GM18861 (cell line): ENCODE measurements at regions not wholly inside any gene's neighbourhood (a gene's known extent, or its start where the extent isn't known, plus 50 kb on each side); places are given as distances from the start of the nearest gene placed in this dataset.

Experiments
- ATAC-seq: cut with Tn5 transposase; IDR thresholded peaks from one replicate; pipeline ENCODE4 v1.9.1; 2021; ENCODE audit not compliant: unreplicated experiment

DNA sequence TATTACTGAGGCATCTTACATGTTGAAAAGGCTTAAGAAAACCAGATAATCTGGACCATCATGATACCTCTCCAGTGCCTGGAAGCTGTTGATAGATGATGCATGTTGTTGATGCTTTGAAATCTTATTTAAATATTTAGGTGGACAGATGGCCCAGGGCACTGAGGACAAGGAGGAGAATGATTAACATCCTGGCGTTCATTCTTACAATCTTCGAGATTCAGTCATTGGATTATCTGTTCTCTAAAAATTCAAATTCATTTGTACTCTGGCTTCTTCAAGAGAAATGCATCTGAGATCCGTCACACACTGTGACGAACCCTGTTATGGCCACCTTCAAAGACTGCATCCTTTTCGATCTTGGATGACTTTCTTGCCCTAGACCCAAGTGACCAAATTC lies 121.3 kb upstream of the IGF1 start:
- ATAC-seq = no peak

- no peak for ATAC-seq
Observed at GRCh38 chr12:102596687-102597086, 116.3 kb upstream of the IGF1 start.

DNA sequence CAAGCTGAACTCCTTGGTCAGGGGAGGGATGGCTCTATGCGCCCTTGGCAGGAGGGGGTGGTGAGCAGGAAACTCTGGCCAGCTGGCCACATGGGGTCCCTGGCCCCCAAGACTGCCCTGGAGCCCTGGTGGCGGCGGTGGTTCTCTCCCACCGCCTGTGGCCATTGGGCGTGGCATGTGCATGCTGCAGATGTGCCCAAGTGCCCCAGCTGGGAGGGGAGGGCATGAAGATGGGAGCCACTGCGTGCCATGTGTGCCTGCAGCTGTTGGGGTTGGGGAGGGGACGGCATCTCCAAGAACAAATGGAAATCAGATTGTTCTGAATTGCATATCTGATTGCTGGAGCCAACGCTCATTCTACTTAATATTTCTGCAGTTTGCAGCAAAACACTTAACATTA lies 115.7 kb upstream of the IGF1 start:
- ATAC-seq = no peak

- ATAC-seq = no peak
Observed at GRCh38 chr12:102595315-102595714, 115.0 kb upstream of the IGF1 start.

DNA sequence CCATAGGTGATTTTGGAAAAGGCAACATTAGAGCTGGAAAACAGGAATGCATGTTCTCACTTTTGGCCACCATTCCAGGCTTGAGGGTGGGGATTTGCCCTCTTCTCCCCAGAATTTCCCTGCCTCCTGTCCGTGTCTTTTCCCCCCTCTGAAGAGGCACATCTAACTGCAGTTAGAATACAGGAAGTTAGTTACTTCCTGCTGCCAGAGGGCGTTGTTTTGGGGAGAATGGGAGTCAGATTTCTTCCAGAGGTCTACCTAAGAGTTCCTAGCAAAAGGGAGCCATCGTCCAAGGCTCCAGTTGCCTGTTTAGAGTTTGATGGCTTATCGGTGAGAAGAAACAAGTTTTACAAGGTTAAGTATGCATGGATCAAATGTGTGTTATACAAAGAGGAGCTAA lies 112.8 kb upstream of the IGF1 start:
- no peak for ATAC-seq

GRCh38 chr12:102592134-102592533 lies 111.8 kb upstream of the IGF1 start:
- ATAC-seq = no peak

GRCh38 chr12:102573237-102573636 lies 92.9 kb upstream of the IGF1 start:
- no peak for ATAC-seq

GRCh38 chr12:102571889-102572288 lies 91.5 kb upstream of the IGF1 start:
- ATAC-seq = no peak

GRCh38 chr12:102570256-102570655 lies 89.9 kb upstream of the IGF1 start:
- no peak for ATAC-seq

DNA sequence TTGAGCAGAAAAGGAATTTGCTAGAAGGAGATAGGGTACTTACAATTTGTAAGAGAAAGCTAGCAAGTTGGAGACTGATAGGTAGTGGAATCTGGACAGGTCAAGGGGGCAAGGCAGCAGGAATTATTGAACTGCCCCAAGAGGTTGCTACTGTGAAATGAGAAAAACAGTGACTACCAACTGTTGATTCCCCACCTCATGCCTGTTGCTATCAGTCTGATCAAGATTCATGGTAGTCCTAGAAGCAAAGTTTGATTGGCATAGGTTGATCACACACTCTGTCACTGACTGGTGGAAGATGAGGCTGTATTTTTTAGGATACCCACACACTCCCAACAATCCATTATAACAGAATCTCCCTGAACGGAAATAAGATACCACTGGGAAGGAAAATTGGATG lies 89.4 kb upstream of the IGF1 start:
- no peak for ATAC-seq

DNA sequence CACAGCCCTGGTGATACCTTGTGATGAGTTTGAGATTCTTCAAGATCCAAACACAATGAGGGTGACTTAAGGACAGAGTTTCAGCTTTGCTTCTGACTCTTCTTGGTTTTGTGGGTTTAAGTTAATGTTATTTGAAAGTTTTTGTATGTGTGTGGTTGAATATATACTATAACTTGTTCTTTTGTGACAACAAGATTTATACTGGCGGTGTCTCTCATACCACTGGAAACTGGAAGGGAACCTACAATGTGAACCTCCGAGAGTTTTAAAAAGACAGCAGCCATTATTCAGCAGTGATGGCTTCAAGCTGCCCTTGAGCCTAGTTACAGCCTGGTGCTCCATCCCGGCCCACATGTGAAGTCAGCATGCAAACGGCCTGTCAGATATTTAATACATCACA lies 87.9 kb upstream of the IGF1 start:
- ATAC-seq = no peak

GRCh38 chr12:102567031-102567985 lies 86.9 kb upstream of the IGF1 start:
- ATAC-seq = no peak

DNA sequence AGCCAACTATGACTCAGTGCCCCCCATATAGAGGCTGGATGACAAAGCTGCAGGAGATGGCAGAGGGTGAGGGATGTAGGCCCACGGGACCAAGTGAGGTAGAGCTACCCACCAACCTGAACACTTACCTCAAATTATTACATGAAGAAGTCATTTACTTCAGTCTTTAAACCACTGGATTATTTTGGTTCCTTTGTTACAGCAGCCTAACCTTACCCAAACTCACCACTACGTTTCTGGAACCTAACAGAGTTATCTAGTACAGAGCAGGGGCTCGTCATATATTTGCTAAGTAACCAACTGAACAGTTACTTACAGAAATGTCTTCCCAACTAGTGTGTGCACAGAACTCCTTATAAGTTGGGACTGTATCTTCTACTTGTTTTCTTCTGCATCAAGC lies 85.2 kb upstream of the IGF1 start:
- no peak for ATAC-seq

DNA sequence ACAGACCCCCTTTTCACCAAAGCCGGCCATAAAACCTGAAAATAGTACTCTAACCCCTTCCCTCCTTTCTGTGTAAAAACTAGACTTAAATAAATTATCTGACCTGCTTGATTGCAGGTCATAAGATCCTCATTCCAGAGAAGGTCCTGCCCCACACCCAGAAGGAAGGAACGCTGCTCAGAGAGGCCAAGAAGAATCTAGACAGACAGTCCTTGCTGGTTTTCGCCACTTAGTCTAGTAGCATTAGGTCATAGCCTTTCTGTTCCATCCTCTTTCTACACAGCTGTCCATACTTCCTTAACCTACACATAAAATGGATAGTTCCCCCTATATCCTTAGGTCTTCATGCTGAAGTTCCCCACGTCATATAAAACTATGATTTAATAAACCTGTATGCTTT lies 83.7 kb upstream of the IGF1 start:
- no peak for ATAC-seq

GRCh38 chr12:102562836-102563425 lies 82.6 kb upstream of the IGF1 start:
- ATAC-seq = no peak

- ATAC-seq = no peak
Observed at GRCh38 chr12:102551186-102551585, 70.8 kb upstream of the IGF1 start.

DNA sequence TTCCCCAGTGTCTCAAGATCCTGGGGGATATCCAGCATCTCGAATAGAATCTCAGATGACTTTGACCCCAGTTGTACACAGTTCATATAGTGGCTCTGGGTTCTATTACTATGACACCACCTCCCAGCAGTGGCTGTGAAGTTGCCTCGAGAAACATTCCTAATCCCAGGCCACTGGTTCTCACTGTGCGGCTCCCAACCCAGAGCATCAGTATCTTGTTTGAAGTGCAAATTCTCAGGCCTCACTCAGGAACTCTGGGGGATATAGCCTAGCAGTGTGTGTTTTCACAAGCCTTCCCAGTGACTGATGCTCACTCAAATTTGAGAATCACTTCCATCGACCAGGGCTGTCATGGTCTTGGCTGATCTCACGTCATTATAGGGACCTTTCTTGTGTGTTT lies 69.3 kb upstream of the IGF1 start:
- ATAC-seq = no peak

DNA sequence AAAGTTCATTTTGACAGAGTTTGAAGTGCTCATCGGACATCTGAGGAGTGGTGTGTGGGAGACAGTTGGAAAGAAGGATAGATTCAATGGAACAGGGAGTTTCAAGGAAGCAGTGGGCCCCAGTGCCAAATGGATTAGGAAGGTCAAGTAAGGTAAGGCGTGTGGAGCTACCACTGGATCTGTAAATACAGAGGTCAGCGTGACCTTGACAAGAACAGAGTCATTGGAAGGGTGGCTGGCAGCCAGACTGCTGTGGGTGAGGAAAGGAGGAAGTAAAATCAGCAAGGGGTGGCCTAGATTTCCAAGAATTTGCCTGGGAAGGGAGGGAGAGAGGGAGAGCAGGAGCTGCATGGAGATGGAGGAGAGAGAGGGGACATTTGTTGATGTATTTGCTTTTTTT lies 68.2 kb upstream of the IGF1 start:
- no peak for ATAC-seq

GRCh38 chr12:102543494-102544485 lies 63.4 kb upstream of the IGF1 start:
- no peak for ATAC-seq

DNA sequence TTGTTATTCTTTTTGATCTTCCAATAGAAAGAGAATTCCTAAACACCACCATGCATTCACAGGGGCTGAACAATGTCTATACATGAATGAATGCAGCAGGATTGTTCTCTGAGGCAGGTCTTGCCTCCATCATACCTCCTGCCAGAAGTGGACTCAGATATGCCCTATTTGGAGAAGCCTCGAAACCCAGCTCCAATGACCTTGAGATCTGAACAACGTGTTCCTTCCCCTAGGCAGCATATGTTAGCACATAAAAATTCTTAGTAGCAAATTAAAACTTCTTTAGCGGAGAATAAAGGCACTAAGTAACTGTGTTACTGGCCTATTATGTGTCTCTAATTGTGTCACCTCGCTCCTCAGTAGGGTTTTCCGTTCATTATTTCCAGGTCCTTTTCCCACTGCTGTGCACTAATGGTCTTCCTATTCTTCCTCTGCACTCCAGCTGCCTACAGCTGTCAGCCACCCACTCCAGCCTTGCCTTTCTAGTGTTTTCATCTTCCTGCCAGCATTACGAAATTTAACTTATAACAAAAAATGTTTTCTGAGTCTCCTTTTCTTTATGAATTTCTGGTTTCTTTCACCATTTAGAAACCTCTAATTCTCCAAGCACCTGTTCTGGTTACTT lies 62.6 kb upstream of the IGF1 start:
- ATAC-seq = no peak

DNA sequence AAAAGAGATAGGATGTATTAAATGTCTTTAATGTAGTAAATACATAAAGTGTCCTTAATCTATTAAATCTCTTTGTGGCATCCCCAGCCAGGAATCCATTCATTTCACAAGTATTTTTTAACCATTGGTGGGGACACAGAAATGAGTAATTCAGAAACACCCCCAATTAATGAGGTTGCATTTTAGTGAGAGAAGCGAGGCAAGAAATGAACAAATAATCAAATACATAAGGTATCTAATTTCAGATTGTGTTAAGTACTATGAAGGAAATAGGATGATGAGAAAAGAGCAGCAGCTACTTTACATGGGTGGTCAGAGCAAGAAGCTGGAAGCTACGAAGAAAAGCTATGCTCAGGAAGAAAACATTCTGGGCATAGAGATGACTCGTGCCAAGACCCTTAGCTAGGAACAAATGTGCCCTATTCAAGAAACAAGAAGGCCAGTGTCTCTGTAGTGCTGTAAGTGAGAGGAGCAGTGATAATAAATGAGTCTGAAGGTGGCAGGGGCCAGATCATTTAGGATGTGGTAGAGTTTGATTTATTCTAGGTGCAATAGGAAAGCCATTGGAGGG lies 60.5 kb upstream of the IGF1 start:
- ATAC-seq = no peak
